Activated CD4-positive, alpha-beta T cell treated with anti-CD3 and anti-CD28 coated beads, Interleukin-2, amount 10 ng/mL, durations not matched to agents 24 days and 14 days (primary cell): ENCODE measurements at regions not wholly inside any gene's neighbourhood (a gene's known extent, or its start where the extent isn't known, plus 50 kb on each side); places are given as distances from the start of the nearest gene placed in this dataset.
A peak's percentile ranks its signal among the peaks of the same experiment; 100 is the strongest.

Experiments used
- DNase-seq: peaks from one replicate; pipeline ENCODE4 v3.0.0; 2022
- H3K27ac Mint-ChIP-seq: one replicate; pipeline ENCODE4 v1.8.0; 2022; ENCODE audit warnings: mild to moderate bottlenecking, mixed read lengths
- H3K27me3 Mint-ChIP-seq: one replicate; pipeline ENCODE4 v1.8.0; 2022; ENCODE audit warnings: mixed read lengths
- H3K36me3 Mint-ChIP-seq: one replicate; pipeline ENCODE4 v1.8.0; 2022; ENCODE audit warnings: low read depth, mild to moderate bottlenecking, mixed read lengths
- H3K4me1 Mint-ChIP-seq: one replicate; pipeline ENCODE4 v1.8.0; 2021; ENCODE audit warnings: mixed read lengths
- H3K4me3 Mint-ChIP-seq: one replicate; pipeline ENCODE4 v1.8.0; 2022; ENCODE audit warnings: mild to moderate bottlenecking, moderate library complexity, mixed read lengths
- H3K9me3 Mint-ChIP-seq: one replicate; pipeline ENCODE4 v1.8.0; 2021; ENCODE audit warnings: mixed read lengths
- intact Hi-C: fragments of 100-400 bp; cut with micrococcal nuclease; formaldehyde crosslinking; loops from one replicate; pipeline ENCODE4 v1.15.1; 2023

- Mint-ChIP-seq H3K27ac (no peak overlapping the region), H3K4me3 (no peak overlapping the region), H3K4me1 (peaks cover 24% of the 10 kb centered on the region), H3K9me3 (no peaks in the 10 kb centered on the region), H3K27me3 (peaks cover 15% of the 10 kb centered on the region), H3K36me3 (no peaks in the 10 kb centered on the region)
- intact Hi-C loops: loop anchor here (5.0 kb wide), 4 partner anchors 61 to 1691 kb away; no protein-coding TSS in a partner anchor
- no peak for DNase-seq
Observed at GRCh38 chr9:21688108-21689102, 114.0 kb upstream of the MTAP start.

DNA sequence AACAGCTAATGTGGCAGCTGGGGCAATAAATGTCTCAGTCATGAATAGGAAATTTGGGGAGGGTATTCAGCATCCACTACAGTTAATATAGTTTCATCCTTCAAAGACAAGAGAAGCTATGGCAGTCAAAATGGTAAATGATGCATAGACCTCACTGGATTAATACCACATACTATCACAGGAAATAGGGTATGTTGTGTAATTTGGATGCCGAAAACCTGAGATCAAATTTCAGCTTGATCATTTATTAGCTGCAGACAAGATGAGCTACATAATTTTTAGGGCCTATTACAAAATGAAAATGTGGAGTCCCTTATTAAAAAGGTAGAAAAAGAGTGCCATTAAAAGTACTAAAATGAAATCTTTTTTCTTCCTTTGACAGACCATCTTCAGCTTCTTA, 112.6 kb upstream of the MTAP start:
- peaks cover 15% of the 10 kb centered on the region for H3K27me3 Mint-ChIP-seq

GRCh38 chr9:21690561-21690960, 111.9 kb upstream of the MTAP start:
- Mint-ChIP-seq H3K36me3 (no peaks in the 10 kb centered on the region), H3K27me3 (peaks cover 15% of the 10 kb centered on the region), H3K4me1 (peaks cover 10% of the 10 kb centered on the region), H3K4me3 (no peak overlapping the region), H3K9me3 (peaks cover 5% of the 10 kb centered on the region), H3K27ac (no peak overlapping the region)
- no peak for DNase-seq
- intact Hi-C loops: no loop called here

More for the DNA sequence above, 112.6 kb upstream of the MTAP start:
- H3K4me3 Mint-ChIP-seq: no peak overlapping the region
- H3K4me1 Mint-ChIP-seq: peaks cover 16% of the 10 kb centered on the region
- H3K36me3 Mint-ChIP-seq: no peaks in the 10 kb centered on the region
- no peak for DNase-seq
- intact Hi-C loops: loop anchor here (5.0 kb wide), 4 partner anchors 63 to 1693 kb away; no protein-coding TSS in a partner anchor
- no peak overlapping the region for H3K27ac Mint-ChIP-seq
- H3K9me3 Mint-ChIP-seq: no peaks in the 10 kb centered on the region

DNA sequence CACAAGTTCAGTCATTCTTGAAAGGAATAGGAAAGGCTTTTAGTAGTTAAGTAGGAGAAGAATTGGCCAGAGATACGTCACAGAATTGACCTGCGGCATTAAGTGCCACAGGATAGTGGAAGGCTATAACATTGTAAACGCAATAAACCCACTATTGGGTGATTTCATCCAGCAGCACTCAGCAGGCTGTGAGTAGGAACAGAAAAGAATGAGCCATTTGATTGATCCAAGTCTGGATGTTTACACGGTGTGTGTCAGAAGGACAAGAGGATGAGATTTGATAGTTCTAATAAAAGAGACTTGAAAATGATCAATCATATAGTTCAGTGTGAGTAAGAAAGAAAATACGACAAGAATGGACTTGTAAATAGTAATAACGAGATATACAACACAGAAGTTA, 110.0 kb upstream of the MTAP start:
- Mint-ChIP-seq H3K4me3 (no peak overlapping the region), H3K36me3 (no peaks in the 10 kb centered on the region), H3K27me3 (peaks cover 16% of the 10 kb centered on the region), H3K9me3 (peaks cover 8% of the 10 kb centered on the region), H3K27ac (no peak overlapping the region), H3K4me1 (peaks cover 4% of the 10 kb centered on the region)
- no peak for DNase-seq
- intact Hi-C loops: no loop called here

DNA sequence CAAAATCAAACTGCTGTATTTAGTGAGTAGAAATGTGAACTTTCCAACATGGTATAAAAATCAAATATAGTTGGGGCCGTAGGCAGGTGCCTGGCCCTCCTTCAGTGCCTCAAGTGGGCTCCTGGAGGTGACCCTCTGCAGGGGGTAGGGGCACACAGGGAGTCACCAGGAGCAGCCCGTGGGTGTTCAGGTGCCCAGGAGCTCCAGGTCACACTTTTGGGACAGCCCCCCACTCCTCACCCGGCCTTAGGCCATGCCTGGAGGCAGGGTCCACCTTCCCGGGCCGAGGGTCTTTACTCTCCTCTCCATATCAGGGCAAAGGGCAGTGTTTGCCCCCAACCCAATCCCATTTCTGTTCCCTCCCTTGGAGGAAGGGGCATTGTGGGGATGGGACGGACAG, 108.0 kb upstream of the MTAP start:
- no peak for DNase-seq
- intact Hi-C loops: no loop called here
- Mint-ChIP-seq H3K4me1 (no peaks in the 10 kb centered on the region), H3K36me3 (no peaks in the 10 kb centered on the region), H3K4me3 (no peak overlapping the region), H3K9me3 (peaks cover 8% of the 10 kb centered on the region), H3K27ac (no peak overlapping the region), H3K27me3 (peaks cover 21% of the 10 kb centered on the region)

DNA sequence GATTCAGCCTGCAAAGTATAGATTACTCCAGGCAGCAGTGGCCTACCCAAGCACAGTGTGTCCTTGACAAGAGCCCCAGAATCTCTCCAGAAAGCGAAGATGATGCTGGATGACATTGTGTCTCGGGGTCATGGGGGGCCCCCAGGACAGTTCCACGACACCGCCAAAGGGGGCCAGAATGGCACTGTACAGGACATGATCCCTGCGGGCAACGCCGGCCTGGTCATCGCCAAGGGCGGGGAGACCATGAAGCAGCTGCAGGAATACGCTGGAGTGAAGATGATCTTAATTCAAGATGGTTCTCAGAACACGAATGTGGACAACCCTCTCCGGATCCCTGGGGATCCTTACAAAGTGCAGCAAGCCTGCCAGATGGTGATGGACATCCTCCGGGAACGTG, 107.0 kb upstream of the MTAP start:
- intact Hi-C loops: no loop called here
- DNase-seq: no peak
- no peak overlapping the region for H3K4me3 Mint-ChIP-seq
- H3K9me3 Mint-ChIP-seq: peaks cover 8% of the 10 kb centered on the region
- no peaks in the 10 kb centered on the region for H3K4me1 Mint-ChIP-seq
- no peak overlapping the region for H3K27ac Mint-ChIP-seq
- H3K36me3 Mint-ChIP-seq: no peaks in the 10 kb centered on the region
- peaks cover 21% of the 10 kb centered on the region for H3K27me3 Mint-ChIP-seq

DNA sequence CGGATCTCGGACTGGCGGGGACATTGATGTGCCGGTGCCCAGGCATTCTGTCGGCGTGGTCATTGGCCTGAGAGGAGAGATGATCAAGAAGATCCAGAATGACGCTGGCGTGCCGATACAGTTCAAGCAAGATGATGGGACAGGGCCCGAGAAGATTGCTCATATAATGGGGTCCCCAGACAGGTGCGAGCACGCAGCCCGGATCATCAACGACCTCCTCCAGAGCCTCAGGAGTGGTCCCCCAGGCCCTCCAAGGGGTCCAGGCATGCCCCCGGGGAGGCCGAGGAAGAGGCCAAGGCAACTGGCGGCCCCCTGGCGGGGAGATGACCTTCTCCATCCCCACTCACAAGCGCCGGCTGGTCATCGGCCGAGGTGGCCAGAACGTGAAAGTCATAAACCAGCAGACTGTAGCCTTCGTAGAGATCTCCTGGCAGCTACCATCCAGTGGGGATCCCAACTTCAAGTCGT, 106.5 kb upstream of the MTAP start:
- DNase-seq: no peak
- no peaks in the 10 kb centered on the region for H3K36me3 Mint-ChIP-seq
- no peaks in the 10 kb centered on the region for H3K4me1 Mint-ChIP-seq
- H3K9me3 Mint-ChIP-seq: peaks cover 8% of the 10 kb centered on the region
- intact Hi-C loops: no loop called here
- no peak overlapping the region for H3K4me3 Mint-ChIP-seq
- peaks cover 19% of the 10 kb centered on the region for H3K27me3 Mint-ChIP-seq
- H3K27ac Mint-ChIP-seq: no peak overlapping the region

DNA sequence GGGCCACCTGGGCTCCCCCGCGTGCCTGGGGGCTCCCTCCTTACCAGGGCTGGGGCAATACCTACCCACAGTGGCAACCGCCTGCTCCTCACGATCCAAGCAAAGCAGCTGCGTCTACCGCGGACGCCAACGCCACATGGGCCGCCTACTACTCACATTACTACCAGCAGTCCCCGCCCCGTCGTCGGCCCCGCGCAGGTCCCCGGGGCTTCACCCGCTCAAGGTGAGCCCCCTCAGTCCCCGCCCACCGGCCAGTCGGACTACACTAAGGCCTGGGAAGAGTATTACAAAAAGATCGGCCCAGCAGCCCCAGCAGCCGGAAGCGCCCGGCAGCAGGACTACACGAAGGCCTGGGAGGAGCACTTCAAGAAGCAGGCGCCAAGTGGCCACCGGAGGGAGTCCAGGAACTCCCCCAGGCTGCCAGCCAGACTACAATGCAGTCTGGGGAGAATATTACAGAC, 106.0 kb upstream of the MTAP start:
- Mint-ChIP-seq H3K27ac (no peak overlapping the region), H3K27me3 (peaks cover 19% of the 10 kb centered on the region), H3K9me3 (peaks cover 8% of the 10 kb centered on the region), H3K36me3 (no peaks in the 10 kb centered on the region), H3K4me3 (no peak overlapping the region), H3K4me1 (no peaks in the 10 kb centered on the region)
- DNase-seq: no peak
- intact Hi-C loops: no loop called here

DNA sequence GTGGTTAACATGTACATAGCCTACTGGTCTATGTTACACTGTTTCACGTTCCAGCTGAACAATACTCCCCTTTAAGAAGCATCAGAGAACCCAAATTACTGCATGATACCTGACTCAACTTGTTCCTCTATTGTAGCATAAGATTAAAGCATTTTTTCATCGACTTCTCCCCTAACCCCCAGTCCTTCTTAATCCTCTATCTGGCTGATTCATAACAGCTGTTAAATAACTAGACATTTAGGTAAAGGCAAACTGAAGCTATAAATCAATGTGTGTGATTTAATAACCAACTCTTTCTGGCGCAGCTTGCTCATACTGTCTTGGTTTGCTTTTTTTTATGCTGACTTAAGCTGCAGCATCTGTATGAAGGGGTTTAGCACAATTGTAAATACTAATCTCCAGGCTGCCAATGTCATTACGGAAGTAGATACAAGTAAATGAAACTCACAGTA, 94.2 kb upstream of the MTAP start:
- intact Hi-C loops: loop anchor here (2.0 to 10.0 kb wide), 2 partner anchors 241 to 383 kb away; no protein-coding TSS in a partner anchor

GRCh38 chr9:21708856-21709255, 93.6 kb upstream of the MTAP start:
- peaks cover 13% of the 10 kb centered on the region for H3K4me1 Mint-ChIP-seq
- intact Hi-C loops: loop anchor here (1.0 to 10.0 kb wide), 3 partner anchors 80 to 384 kb away; no protein-coding TSS in a partner anchor
- no peak for DNase-seq
- peaks cover 34% of the 10 kb centered on the region for H3K27me3 Mint-ChIP-seq
- H3K36me3 Mint-ChIP-seq: no peaks in the 10 kb centered on the region
- H3K27ac Mint-ChIP-seq: no peak overlapping the region
- no peaks in the 10 kb centered on the region for H3K9me3 Mint-ChIP-seq
- no peak overlapping the region for H3K4me3 Mint-ChIP-seq

More for the DNA sequence above, 94.2 kb upstream of the MTAP start:
- peaks cover 13% of the 10 kb centered on the region for H3K4me1 Mint-ChIP-seq
- no peaks in the 10 kb centered on the region for H3K9me3 Mint-ChIP-seq
- H3K27ac Mint-ChIP-seq: no peak overlapping the region
- H3K27me3 Mint-ChIP-seq: peaks cover 34% of the 10 kb centered on the region
- H3K4me3 Mint-ChIP-seq: no peak overlapping the region
- no peak for DNase-seq
- no peaks in the 10 kb centered on the region for H3K36me3 Mint-ChIP-seq

DNA sequence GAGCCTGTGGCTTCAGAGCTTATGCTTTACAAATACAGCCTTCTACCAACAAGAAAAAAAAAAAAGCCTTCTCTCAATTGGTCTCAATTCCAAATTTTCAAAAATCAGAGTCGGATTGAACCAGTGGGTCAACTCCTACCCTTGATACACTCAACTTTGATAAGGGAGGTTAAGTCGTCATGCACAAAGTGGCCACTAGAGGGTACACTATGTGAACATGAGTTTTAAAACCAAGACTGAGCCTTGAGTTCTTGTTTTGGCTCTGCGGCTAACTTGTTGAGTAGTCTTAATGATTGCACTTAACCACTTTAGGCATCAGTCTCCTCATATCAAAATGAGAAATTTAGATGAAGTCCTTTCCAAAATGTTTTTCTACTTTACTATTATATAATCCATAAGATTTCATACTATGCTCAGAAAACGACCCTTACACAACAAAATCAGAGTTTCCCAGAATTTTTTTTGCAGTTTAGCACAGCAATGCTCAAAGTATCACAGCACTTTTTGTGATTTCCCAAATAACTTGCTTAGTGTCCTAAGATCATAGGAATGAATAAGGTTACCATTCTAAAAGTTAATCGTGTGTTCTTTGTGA, 92.9 kb upstream of the MTAP start:
- H3K27ac Mint-ChIP-seq: no peak overlapping the region
- peaks cover 35% of the 10 kb centered on the region for H3K27me3 Mint-ChIP-seq
- H3K4me3 Mint-ChIP-seq: no peak overlapping the region

DNA sequence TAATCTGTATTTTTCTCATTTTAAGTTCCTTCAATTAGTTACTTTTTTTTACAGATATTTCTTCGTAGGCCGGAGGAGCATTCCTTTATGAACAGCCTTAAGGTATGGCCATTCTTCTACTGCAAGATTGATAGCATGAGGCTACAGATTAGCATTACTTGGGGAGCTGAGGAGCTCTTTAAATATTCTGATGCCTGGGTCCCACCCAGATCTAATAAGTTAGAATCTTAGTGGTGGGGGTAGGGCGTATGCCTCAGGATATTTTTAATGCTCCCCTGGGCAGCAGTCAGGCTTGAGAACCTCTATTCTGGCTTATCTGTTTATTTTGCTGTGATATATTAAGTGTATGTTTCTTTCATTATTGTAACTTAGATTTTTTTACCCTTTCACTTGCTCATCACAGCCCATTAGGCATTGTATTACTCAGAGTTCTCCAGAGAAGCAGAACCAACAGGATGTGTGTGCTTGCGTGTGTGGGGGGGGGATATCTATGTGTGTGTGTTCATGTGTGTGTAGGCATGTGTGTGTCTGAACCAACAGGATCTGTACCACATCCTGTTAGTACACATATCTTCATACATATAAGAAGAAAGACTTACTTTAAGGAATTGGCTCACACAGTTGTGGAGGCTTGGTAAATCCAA, 91.8 kb upstream of the MTAP start:
- no peak for DNase-seq
- intact Hi-C loops: no loop called here
- peaks cover 13% of the 10 kb centered on the region for H3K4me1 Mint-ChIP-seq
- no peak overlapping the region for H3K27ac Mint-ChIP-seq
- H3K4me3 Mint-ChIP-seq: no peak overlapping the region
- no peaks in the 10 kb centered on the region for H3K36me3 Mint-ChIP-seq
- no peaks in the 10 kb centered on the region for H3K9me3 Mint-ChIP-seq
- H3K27me3 Mint-ChIP-seq: peaks cover 39% of the 10 kb centered on the region

More for the DNA sequence above, 92.9 kb upstream of the MTAP start:
- intact Hi-C loops: loop anchor here (1.0 to 10.0 kb wide), 3 partner anchors 80 to 385 kb away; no protein-coding TSS in a partner anchor
- Mint-ChIP-seq H3K4me1 (peaks cover 13% of the 10 kb centered on the region), H3K36me3 (no peaks in the 10 kb centered on the region), H3K9me3 (no peaks in the 10 kb centered on the region)
- DNase-seq: peak; percentile 89

DNA sequence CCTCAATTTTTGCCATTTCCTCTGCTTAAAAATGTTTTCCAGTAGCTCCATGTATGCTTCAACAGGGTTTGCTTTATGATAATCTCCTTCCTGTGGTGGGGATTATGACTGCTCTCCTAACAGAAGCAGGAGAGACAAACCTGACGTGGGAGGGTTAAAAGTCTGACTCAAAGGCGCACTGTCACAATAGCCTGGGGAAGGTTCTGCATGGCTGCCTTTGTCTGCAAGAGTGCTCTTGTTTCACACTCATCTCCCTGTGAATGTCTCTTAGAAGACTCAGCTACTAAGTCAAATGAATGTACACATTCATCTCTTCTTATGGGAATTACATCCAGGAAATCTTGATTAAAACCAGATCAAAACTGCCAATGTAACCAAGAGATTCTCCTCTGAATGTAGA, 90.9 kb upstream of the MTAP start:
- no peaks in the 10 kb centered on the region for H3K36me3 Mint-ChIP-seq
- no peak overlapping the region for H3K27ac Mint-ChIP-seq
- no peaks in the 10 kb centered on the region for H3K9me3 Mint-ChIP-seq
- H3K27me3 Mint-ChIP-seq: peaks cover 41% of the 10 kb centered on the region
- intact Hi-C loops: no loop called here
- peaks cover 13% of the 10 kb centered on the region for H3K4me1 Mint-ChIP-seq
- H3K4me3 Mint-ChIP-seq: no peak overlapping the region
- DNase-seq: no peak
